Activated naive CD8-positive, alpha-beta T cell treated with anti-CD3 and anti-CD28 coated beads for 36 hours (primary cell): ENCODE measurements at regions not wholly inside any gene's neighbourhood (a gene's known extent, or its start where the extent isn't known, plus 50 kb on each side); places are given as distances from the start of the nearest gene placed in this dataset.
"Not testable (repeated sequence)": the region's sequence is repeated elsewhere in the genome, so short reads cannot be mapped to it uniquely, and the experiment has no call there.

Experiments
- DNase-seq: peaks from one replicate; pipeline ENCODE4 v3.0.0; 2021
- H3K27ac Mint-ChIP-seq: one replicate; pipeline ENCODE4 v1.8.0; 2022; ENCODE audit warnings: mild to moderate bottlenecking, moderate library complexity, mixed read lengths
- H3K27me3 Mint-ChIP-seq: one replicate; pipeline ENCODE4 v1.8.0; 2022; ENCODE audit warnings: mild to moderate bottlenecking, mixed read lengths
- H3K36me3 Mint-ChIP-seq: one replicate; pipeline ENCODE4 v1.8.0; 2021; ENCODE audit warnings: mild to moderate bottlenecking, mixed read lengths
- H3K4me1 Mint-ChIP-seq: one replicate; pipeline ENCODE4 v1.8.0; 2021; ENCODE audit warnings: mixed read lengths
- H3K4me3 Mint-ChIP-seq: one replicate; pipeline ENCODE4 v1.8.0; 2022; ENCODE audit warnings: mild to moderate bottlenecking, moderate library complexity, mixed read lengths
- H3K9me3 Mint-ChIP-seq: one replicate; pipeline ENCODE4 v1.8.0; 2022; ENCODE audit warnings: mixed read lengths

GRCh38 chr14:82657186-82657675, 1123.6 kb upstream of the SEL1L start:
- peaks cover 1% of the 10 kb centered on the region for H3K9me3 Mint-ChIP-seq
- no peaks in the 10 kb centered on the region for H3K27me3 Mint-ChIP-seq
- H3K27ac Mint-ChIP-seq: no peak overlapping the region
- no peaks in the 10 kb centered on the region for H3K4me1 Mint-ChIP-seq
- no peak overlapping the region for H3K4me3 Mint-ChIP-seq
- H3K36me3 Mint-ChIP-seq: no peaks in the 10 kb centered on the region
- no peak for DNase-seq

DNA sequence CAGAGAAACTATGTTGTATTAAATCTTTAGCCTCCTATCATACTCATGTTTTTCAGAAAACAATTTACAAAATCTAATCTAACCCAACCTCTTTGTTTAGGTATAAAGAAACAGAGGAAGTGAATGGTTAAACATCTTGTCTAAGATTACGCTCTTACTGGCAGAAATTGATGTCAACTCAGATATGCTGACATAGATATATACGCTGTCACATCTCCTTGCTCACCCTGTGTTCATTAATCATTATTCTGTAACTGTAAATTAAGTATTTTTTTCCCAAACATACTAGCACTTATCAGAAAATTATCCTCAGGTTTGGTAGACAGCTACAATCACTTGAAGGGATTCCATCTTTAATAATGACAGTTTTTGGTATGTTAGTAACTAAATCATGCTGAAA, 1127.6 kb upstream of the SEL1L start:
- no peak overlapping the region for H3K4me3 Mint-ChIP-seq
- DNase-seq: no peak
- H3K27ac Mint-ChIP-seq: no peak overlapping the region
- H3K4me1 Mint-ChIP-seq: no peaks in the 10 kb centered on the region
- H3K9me3 Mint-ChIP-seq: peaks cover 1% of the 10 kb centered on the region
- H3K36me3 Mint-ChIP-seq: no peaks in the 10 kb centered on the region
- no peaks in the 10 kb centered on the region for H3K27me3 Mint-ChIP-seq

DNA sequence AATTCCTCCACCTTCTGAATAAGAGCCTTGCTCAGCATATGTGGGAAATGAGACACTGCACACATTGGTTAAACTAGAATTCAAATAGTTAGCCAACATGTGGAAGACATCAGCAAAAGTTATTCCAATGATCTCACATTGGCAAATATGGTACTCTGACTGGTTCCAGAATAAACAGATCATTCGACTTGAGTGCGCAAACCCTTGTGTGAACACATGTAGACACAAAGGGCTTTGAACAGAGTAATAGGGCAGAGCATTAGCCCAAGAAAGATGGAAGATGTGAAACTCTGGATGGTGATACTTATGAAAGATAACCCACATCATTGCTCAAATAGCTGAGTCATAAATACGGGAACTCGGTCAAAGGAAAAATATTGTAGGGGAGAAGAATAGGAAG, 1133.4 kb upstream of the SEL1L start:
- H3K4me1 Mint-ChIP-seq: no peaks in the 10 kb centered on the region
- H3K36me3 Mint-ChIP-seq: no peaks in the 10 kb centered on the region
- no peak overlapping the region for H3K4me3 Mint-ChIP-seq
- no peak overlapping the region for H3K27ac Mint-ChIP-seq
- no peaks in the 10 kb centered on the region for H3K27me3 Mint-ChIP-seq
- DNase-seq: no peak
- H3K9me3 Mint-ChIP-seq: peaks cover 3% of the 10 kb centered on the region

GRCh38 chr14:82667501-82667900, 1133.8 kb upstream of the SEL1L start:
- Mint-ChIP-seq H3K4me3 (no peak overlapping the region), H3K36me3 (no peaks in the 10 kb centered on the region)

GRCh38 chr14:82676403-82676802, 1142.8 kb upstream of the SEL1L start:
- no peak for DNase-seq
- Mint-ChIP-seq H3K27ac (no peak overlapping the region), H3K27me3 (no peaks in the 10 kb centered on the region), H3K4me3 (no peak overlapping the region), H3K9me3 (peaks cover 1% of the 10 kb centered on the region), H3K4me1 (no peaks in the 10 kb centered on the region), H3K36me3 (no peaks in the 10 kb centered on the region)

More at GRCh38 chr14:82667501-82667900, 1133.8 kb upstream of the SEL1L start:
- H3K27ac Mint-ChIP-seq: no peak overlapping the region
- H3K27me3 Mint-ChIP-seq: no peaks in the 10 kb centered on the region
- no peak for DNase-seq
- peaks cover 3% of the 10 kb centered on the region for H3K9me3 Mint-ChIP-seq
- no peaks in the 10 kb centered on the region for H3K4me1 Mint-ChIP-seq

- no peak overlapping the region for H3K27ac Mint-ChIP-seq
- H3K36me3 Mint-ChIP-seq: no peaks in the 10 kb centered on the region
- H3K9me3 Mint-ChIP-seq: peaks cover 6% of the 10 kb centered on the region
- H3K4me1 Mint-ChIP-seq: no peaks in the 10 kb centered on the region
- H3K27me3 Mint-ChIP-seq: no peaks in the 10 kb centered on the region
- DNase-seq: no peak
- H3K4me3 Mint-ChIP-seq: no peak overlapping the region
Measured at GRCh38 chr14:82689948-82690347, 1156.3 kb upstream of the SEL1L start.

- not testable (repeated sequence) for H3K27me3 Mint-ChIP-seq, H3K27ac Mint-ChIP-seq, H3K4me3 Mint-ChIP-seq, DNase-seq, H3K4me1 Mint-ChIP-seq, H3K9me3 Mint-ChIP-seq, H3K36me3 Mint-ChIP-seq
Measured at GRCh38 chr14:82691191-82691590, 1157.5 kb upstream of the SEL1L start.

- no peak overlapping the region for H3K4me3 Mint-ChIP-seq
- no peaks in the 10 kb centered on the region for H3K27me3 Mint-ChIP-seq
- H3K4me1 Mint-ChIP-seq: no peaks in the 10 kb centered on the region
- H3K9me3 Mint-ChIP-seq: peaks cover 4% of the 10 kb centered on the region
- no peak for DNase-seq
- H3K36me3 Mint-ChIP-seq: no peaks in the 10 kb centered on the region
- H3K27ac Mint-ChIP-seq: no peak overlapping the region
Measured at GRCh38 chr14:82694820-82695219, 1161.2 kb upstream of the SEL1L start.

- Mint-ChIP-seq H3K27ac (no peak overlapping the region), H3K27me3 (no peaks in the 10 kb centered on the region), H3K9me3 (peaks cover 2% of the 10 kb centered on the region), H3K4me3 (no peak overlapping the region), H3K36me3 (no peaks in the 10 kb centered on the region), H3K4me1 (no peaks in the 10 kb centered on the region)
- no peak for DNase-seq
Measured at GRCh38 chr14:82704218-82704617, 1170.6 kb upstream of the SEL1L start.

GRCh38 chr14:82710267-82710841, 1176.7 kb upstream of the SEL1L start:
- no peaks in the 10 kb centered on the region for H3K4me1 Mint-ChIP-seq
- H3K9me3 Mint-ChIP-seq: peaks cover 3% of the 10 kb centered on the region
- no peak overlapping the region for H3K27ac Mint-ChIP-seq
- no peaks in the 10 kb centered on the region for H3K36me3 Mint-ChIP-seq
- H3K27me3 Mint-ChIP-seq: no peaks in the 10 kb centered on the region
- peak; percentile 11 for DNase-seq
- H3K4me3 Mint-ChIP-seq: no peak overlapping the region

DNA sequence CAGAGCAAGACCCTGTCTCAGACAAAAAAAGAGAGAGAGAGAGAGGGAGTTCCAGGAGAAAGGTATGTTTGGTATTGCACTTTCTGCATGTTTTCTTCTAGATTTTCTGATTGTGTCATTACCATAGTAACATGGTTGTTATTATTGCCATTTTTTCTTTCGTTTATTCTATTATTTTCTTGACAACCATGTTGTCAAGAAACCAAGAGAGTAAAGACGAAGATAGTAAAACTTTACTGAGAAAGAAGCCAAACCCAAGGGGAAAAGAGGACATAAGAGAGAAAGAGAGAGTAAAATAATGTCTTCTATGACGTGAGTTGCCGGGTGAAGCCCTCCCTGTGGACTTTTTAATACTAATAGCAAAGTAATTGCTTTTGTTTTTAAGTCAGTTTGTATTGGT, 1186.0 kb upstream of the SEL1L start:
- no peak for DNase-seq
- peaks cover 6% of the 10 kb centered on the region for H3K9me3 Mint-ChIP-seq
- no peaks in the 10 kb centered on the region for H3K27me3 Mint-ChIP-seq
- H3K4me1 Mint-ChIP-seq: no peaks in the 10 kb centered on the region
- no peak overlapping the region for H3K27ac Mint-ChIP-seq
- no peak overlapping the region for H3K4me3 Mint-ChIP-seq
- no peaks in the 10 kb centered on the region for H3K36me3 Mint-ChIP-seq

DNA sequence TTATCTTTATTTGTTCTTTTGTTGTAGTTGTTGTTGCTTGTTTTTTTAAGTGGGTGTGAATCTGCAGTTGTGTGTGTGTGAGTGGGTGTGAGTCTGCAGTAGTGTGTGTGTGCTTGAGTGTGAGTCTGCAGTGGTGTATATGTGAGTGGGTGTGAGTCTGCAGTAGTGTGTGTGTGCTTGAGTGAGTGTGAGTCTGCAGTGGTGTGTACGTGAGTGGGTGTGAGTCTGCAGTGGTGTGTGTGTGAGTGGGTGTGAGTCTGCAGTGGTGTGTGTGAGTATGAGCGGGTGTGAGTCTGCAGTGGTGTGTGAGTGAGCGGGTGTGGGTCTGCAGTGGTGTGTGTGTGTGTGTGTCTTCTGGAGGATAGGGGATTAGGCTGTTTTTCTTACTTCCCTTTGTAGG, 1186.8 kb upstream of the SEL1L start:
- Mint-ChIP-seq H3K4me1 (no peaks in the 10 kb centered on the region), H3K27ac (no peak overlapping the region), H3K4me3 (no peak overlapping the region), H3K9me3 (peaks cover 10% of the 10 kb centered on the region), H3K27me3 (no peaks in the 10 kb centered on the region), H3K36me3 (no peaks in the 10 kb centered on the region)
- no peak for DNase-seq

DNA sequence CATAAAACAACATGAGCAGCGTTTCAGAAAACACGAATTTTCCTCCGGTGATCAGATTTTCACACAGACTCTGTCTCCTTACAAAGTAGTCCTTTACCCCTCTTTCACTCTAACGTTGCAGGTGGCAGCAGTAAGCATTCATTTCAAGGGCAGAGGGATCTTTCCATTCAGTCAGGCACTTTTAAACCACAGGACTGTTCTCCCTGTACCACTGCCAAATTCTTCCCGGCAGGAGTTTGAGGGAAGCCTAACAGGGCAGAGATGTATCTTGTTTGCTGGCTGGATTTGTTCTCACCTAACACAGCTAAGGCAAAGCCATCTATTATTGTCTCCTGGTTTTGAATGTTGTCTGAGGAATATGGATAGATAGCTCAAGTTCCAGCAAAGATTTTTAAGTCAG, 1187.3 kb upstream of the SEL1L start:
- Mint-ChIP-seq H3K27me3 (no peaks in the 10 kb centered on the region), H3K36me3 (no peaks in the 10 kb centered on the region), H3K27ac (no peak overlapping the region), H3K4me1 (no peaks in the 10 kb centered on the region), H3K9me3 (peaks cover 10% of the 10 kb centered on the region), H3K4me3 (no peak overlapping the region)
- DNase-seq: no peak

GRCh38 chr14:82724316-82724715, 1190.7 kb upstream of the SEL1L start:
- Mint-ChIP-seq H3K27me3 (no peaks in the 10 kb centered on the region), H3K4me1 (no peaks in the 10 kb centered on the region), H3K36me3 (no peaks in the 10 kb centered on the region), H3K9me3 (peaks cover 7% of the 10 kb centered on the region), H3K4me3 (no peak overlapping the region), H3K27ac (no peak overlapping the region)
- DNase-seq: no peak

DNA sequence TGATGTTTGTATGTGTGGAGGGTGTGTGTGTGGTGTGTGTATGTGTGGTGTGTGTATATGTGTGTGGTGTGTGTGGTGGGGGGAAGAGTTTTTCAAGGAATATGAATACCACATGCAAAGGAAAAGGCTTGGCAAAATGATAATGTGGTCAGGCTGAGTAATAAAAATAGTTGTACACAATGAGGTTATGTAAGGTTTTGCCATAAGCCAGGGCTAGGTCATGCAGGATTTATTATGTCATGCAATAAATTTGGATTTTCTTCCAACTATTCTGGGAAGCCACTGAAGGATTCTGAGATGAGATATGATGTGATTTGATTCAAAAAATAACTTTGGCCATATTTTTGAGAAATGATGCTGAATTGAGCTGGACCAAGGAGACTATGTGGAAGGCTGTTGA, 1191.6 kb upstream of the SEL1L start:
- H3K4me1 Mint-ChIP-seq: no peaks in the 10 kb centered on the region
- H3K27me3 Mint-ChIP-seq: no peaks in the 10 kb centered on the region
- no peak overlapping the region for H3K4me3 Mint-ChIP-seq
- H3K36me3 Mint-ChIP-seq: no peaks in the 10 kb centered on the region
- no peak for DNase-seq
- H3K9me3 Mint-ChIP-seq: peaks cover 7% of the 10 kb centered on the region
- no peak overlapping the region for H3K27ac Mint-ChIP-seq

DNA sequence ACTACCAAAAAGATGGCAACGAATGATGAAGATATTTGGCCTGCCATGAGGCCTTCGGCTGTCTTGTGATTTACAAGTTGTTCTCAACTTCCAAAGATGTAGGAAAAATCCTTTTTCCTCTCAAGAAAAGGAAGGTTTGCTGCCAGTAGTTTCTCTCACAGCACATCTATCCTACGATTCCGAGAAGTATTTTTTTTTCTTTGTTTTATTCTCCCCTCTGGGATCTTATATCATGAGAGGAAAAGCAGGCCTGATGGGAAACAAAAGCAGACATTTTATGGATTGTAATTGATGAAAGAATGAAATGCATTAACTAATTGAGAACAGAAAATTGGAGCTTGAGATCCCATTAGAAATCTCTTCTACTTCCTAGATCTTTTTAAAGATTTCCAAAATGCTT, 1197.9 kb upstream of the SEL1L start:
- DNase-seq: no peak
- Mint-ChIP-seq H3K36me3 (no peaks in the 10 kb centered on the region), H3K27me3 (no peaks in the 10 kb centered on the region), H3K4me3 (no peak overlapping the region), H3K4me1 (no peaks in the 10 kb centered on the region), H3K9me3 (peaks cover 4% of the 10 kb centered on the region), H3K27ac (no peak overlapping the region)
